Caco-2 (cell line): ENCODE measurements at regions not wholly inside any gene's neighbourhood (a gene's known extent, or its start where the extent isn't known, plus 50 kb on each side); places are given as distances from the start of the nearest gene placed in this dataset.

Experiments
- BruUV-seq: library from RNA; stranded (reverse); fragments of 400-500 nt; replicated peaks from 2 replicates; lab custom pipeline; 2021; lab: Mats Ljungman, UMichigan
- CTCF ChIA-PET: fragments of 300-600 bp; sonication (Branson Sonifier 250); formaldehyde crosslinking; loops from one replicate; lab custom pipeline; 2022; ENCODE audit warnings: antibody characterized with exemption; lab: Charles Lee
- POLR2A ChIA-PET: fragments of 300-600 bp; sonication (Branson Sonifier 250); formaldehyde crosslinking; loops from one replicate; lab custom pipeline; 2022; ENCODE audit warnings: antibody characterized with exemption; lab: Charles Lee
- DNase-seq, 2 experiments: peaks; one replicate each; pipeline versions ENCODE4 v3.0.0 to v3.0.0-alpha.2; 2020 to 2022
- H3K27me3 ChIP-seq: replicated peaks from 2 replicates; pipeline ENCODE4 v1.6.0; 2011; ENCODE audit warnings: low read length; ENCODE audit not compliant: control insufficient read depth, insufficient read depth
- H3K36me3 ChIP-seq: 2 replicates; pipeline ENCODE4 v1.5.1; 2011; ENCODE audit warnings: low read length; ENCODE audit not compliant: control insufficient read depth, insufficient read depth
- H3K4me1 ChIP-seq: fragments of 250-450 bp; sonication (Bioruptor Pico); 2 replicates; pipeline ENCODE4 v1.5.1; 2020; ENCODE audit warnings: mild to moderate bottlenecking
- H3K4me3 ChIP-seq: 2 replicates; pipeline ENCODE4 v1.5.1; 2011; ENCODE audit warnings: low read depth, mild to moderate bottlenecking, control low read depth, low read length
- H3K9me3 ChIP-seq: fragments of 250-450 bp; sonication (Bioruptor Pico); 2 replicates; pipeline ENCODE4 v1.5.1; 2020; ENCODE audit warnings: mild to moderate bottlenecking, moderate library complexity
- H3K27ac Mint-ChIP-seq: one replicate; pipeline ENCODE4 v1.8.0; 2022; ENCODE audit warnings: mixed read lengths; ENCODE audit not compliant: unreplicated experiment
- H3K27me3 Mint-ChIP-seq: one replicate; pipeline ENCODE4 v1.8.0; 2022; ENCODE audit warnings: mixed read lengths; ENCODE audit not compliant: insufficient read depth, unreplicated experiment
- H3K36me3 Mint-ChIP-seq: one replicate; pipeline ENCODE4 v1.8.0; 2022; ENCODE audit warnings: mild to moderate bottlenecking, mixed read lengths; ENCODE audit not compliant: insufficient read depth, unreplicated experiment
- H3K4me1 Mint-ChIP-seq: one replicate; pipeline ENCODE4 v1.8.0; 2022; ENCODE audit warnings: low read depth, mixed read lengths; ENCODE audit not compliant: unreplicated experiment
- H3K4me3 Mint-ChIP-seq: one replicate; pipeline ENCODE4 v1.8.0; 2022; ENCODE audit warnings: mild to moderate bottlenecking, moderate library complexity, mixed read lengths; ENCODE audit not compliant: unreplicated experiment
- H3K9me3 Mint-ChIP-seq: one replicate; pipeline ENCODE4 v1.8.0; 2022; ENCODE audit warnings: mixed read lengths; ENCODE audit not compliant: unreplicated experiment
- CTCF ChIP-seq, 2 experiments: fragments of 200-600 bp in 1 of 2; IDR thresholded peaks; 1 replicate in 1 of 2; 2 replicates in 1 of 2; pipeline versions ENCODE4 v1.5.1 to v1.8.0; 2011 to 2022; ENCODE audit warnings: antibody characterized with exemption in 1 of 2, control low read depth in 1 of 2, inconsistent platforms in 1 of 2, low read depth in 1 of 2, low read length in 1 of 2, mild to moderate bottlenecking in 1 of 2, moderate library complexity in 1 of 2; ENCODE audit not compliant: insufficient read depth in 1 of 2, severe bottlenecking in 1 of 2, unreplicated experiment in 1 of 2
- intact Hi-C: fragments of 100-400 bp; cut with micrococcal nuclease; formaldehyde crosslinking; loops from one replicate; pipeline ENCODE4 v1.10.0; 2022; ENCODE audit not compliant: unreplicated experiment

GRCh38 chr3:7854266-7854665, 647.4 kb upstream of the LMCD1 start:
- POLR2A ChIA-PET: no interaction called here
- H3K4me1 ChIP-seq: no peaks in the 10 kb centered on the region
- BruUV-seq: no TSS peak
- no peaks in the 10 kb centered on the region for H3K27me3 ChIP-seq
- H3K36me3 ChIP-seq: no peaks in the 10 kb centered on the region
- H3K36me3 Mint-ChIP-seq: no peaks in the 10 kb centered on the region
- DNase-seq: no peak
- H3K9me3 Mint-ChIP-seq: no peaks in the 10 kb centered on the region
- H3K4me1 Mint-ChIP-seq: no peaks in the 10 kb centered on the region
- TF ChIP-seq CTCF (IDR thresholded peaks at IDR 0.05; ENCODE audit: insufficient read depth in 1 of 2, low read depth in 1 of 2, low read length in 1 of 2, severe bottlenecking in 1 of 2, unreplicated experiment in 1 of 2): no peak
- intact Hi-C loops: no loop called here
- no peak overlapping the region for H3K4me3 Mint-ChIP-seq
- no peaks in the 10 kb centered on the region for H3K27me3 Mint-ChIP-seq
- CTCF ChIA-PET: no interaction called here
- no peak overlapping the region for H3K27ac Mint-ChIP-seq
- no peak overlapping the region for H3K4me3 ChIP-seq
- no peaks in the 10 kb centered on the region for H3K9me3 ChIP-seq

- no peak overlapping the region for H3K4me3 ChIP-seq
- no peaks in the 10 kb centered on the region for H3K9me3 ChIP-seq
- Mint-ChIP-seq H3K4me1 (no peaks in the 10 kb centered on the region), H3K27ac (no peak overlapping the region), H3K9me3 (no peaks in the 10 kb centered on the region), H3K27me3 (no peaks in the 10 kb centered on the region), H3K36me3 (no peaks in the 10 kb centered on the region), H3K4me3 (no peak overlapping the region)
- no TSS peak for BruUV-seq
- CTCF ChIA-PET: no interaction called here
- TF ChIP-seq CTCF (IDR thresholded peaks at IDR 0.05; ENCODE audit: insufficient read depth in 1 of 2, low read depth in 1 of 2, low read length in 1 of 2, severe bottlenecking in 1 of 2, unreplicated experiment in 1 of 2): no peak
- H3K4me1 ChIP-seq: no peaks in the 10 kb centered on the region
- POLR2A ChIA-PET: no interaction called here
- H3K36me3 ChIP-seq: no peaks in the 10 kb centered on the region
- DNase-seq: no peak
- H3K27me3 ChIP-seq: no peaks in the 10 kb centered on the region
- intact Hi-C loops: no loop called here
Measured at GRCh38 chr3:7854721-7855120, 646.9 kb upstream of the LMCD1 start.

- no peak for DNase-seq
- no peak for TF ChIP-seq CTCF (IDR thresholded peaks at IDR 0.05; ENCODE audit: insufficient read depth in 1 of 2, low read depth in 1 of 2, low read length in 1 of 2, severe bottlenecking in 1 of 2, unreplicated experiment in 1 of 2)
- H3K9me3 Mint-ChIP-seq: no peaks in the 10 kb centered on the region
- ChIA-PET CTCF (no interaction called here), POLR2A (no interaction called here)
- H3K4me3 ChIP-seq: no peak overlapping the region
- no peaks in the 10 kb centered on the region for H3K4me1 ChIP-seq
- H3K36me3 ChIP-seq: no peaks in the 10 kb centered on the region
- no TSS peak for BruUV-seq
- intact Hi-C loops: no loop called here
- no peak overlapping the region for H3K27ac Mint-ChIP-seq
- no peak overlapping the region for H3K4me3 Mint-ChIP-seq
- no peaks in the 10 kb centered on the region for H3K9me3 ChIP-seq
- H3K36me3 Mint-ChIP-seq: no peaks in the 10 kb centered on the region
- no peaks in the 10 kb centered on the region for H3K4me1 Mint-ChIP-seq
- no peaks in the 10 kb centered on the region for H3K27me3 ChIP-seq
- no peaks in the 10 kb centered on the region for H3K27me3 Mint-ChIP-seq
Measured at GRCh38 chr3:7865611-7866010, 636.0 kb upstream of the LMCD1 start.
